Neural cell (in vitro differentiated cells): ENCODE measurements at regions not wholly inside any gene's neighbourhood (a gene's known extent, or its start where the extent isn't known, plus 50 kb on each side); places are given as distances from the start of the nearest gene placed in this dataset.

Experiments
- H2AFZ ChIP-seq: fragments of 200-600, 300-800 bp; sonication (generic), shearing (Covaris generic); 2 replicates; pipeline ENCODE4 v1.6.0; 2014; ENCODE audit warnings: low read depth, mild to moderate bottlenecking, antibody characterized with exemption, low read length, moderate library complexity
- H3F3A ChIP-seq: fragments of 200-600 bp; shearing (Covaris generic); 2 replicates; pipeline ENCODE4 v1.6.1; 2016; ENCODE audit warnings: mild to moderate bottlenecking, moderate library complexity, mixed read lengths, antibody characterized with exemption, low read length; ENCODE audit not compliant: insufficient read depth, poor library complexity, severe bottlenecking
- H3K27ac ChIP-seq: fragments of 200-600, 300-800 bp; sonication (generic), shearing (Covaris generic); 2 replicates; pipeline ENCODE4 v1.5.1; 2014; ENCODE audit warnings: mild to moderate bottlenecking, low read length, moderate library complexity
- H3K27me3 ChIP-seq: fragments of 300-800, 200-600 bp; sonication (generic), shearing (Covaris generic); 2 replicates; pipeline ENCODE4 v1.6.0; 2014; ENCODE audit warnings: mild to moderate bottlenecking, low read depth, low read length, moderate library complexity; ENCODE audit not compliant: insufficient read depth
- H3K36me3 ChIP-seq: fragments of 300-800, 200-600 bp; sonication (generic), shearing (Covaris generic); 2 replicates; pipeline ENCODE4 v1.5.1; 2014; ENCODE audit warnings: mild to moderate bottlenecking, antibody characterized with exemption, low read length, moderate library complexity; ENCODE audit not compliant: insufficient read depth
- H3K4me2 ChIP-seq: fragments of 300-800, 200-600 bp; sonication (generic), shearing (Covaris generic); 2 replicates; pipeline ENCODE4 v1.6.0; 2014; ENCODE audit warnings: mild to moderate bottlenecking, low read length
- H3K4me3 ChIP-seq: fragments of 300-800, 200-600 bp; sonication (generic), shearing (Covaris generic); 2 replicates; pipeline ENCODE4 v1.5.1; 2014; ENCODE audit warnings: mild to moderate bottlenecking, low read length, moderate library complexity
- H3K79me2 ChIP-seq: fragments of 200-600 bp; shearing (Covaris generic); replicated peaks from 2 replicates; pipeline ENCODE4 v1.6.0; 2014; ENCODE audit warnings: mild to moderate bottlenecking, low read length, moderate library complexity; ENCODE audit not compliant: insufficient read depth
- H3K9ac ChIP-seq: fragments of 300-800, 200-600 bp; sonication (generic), shearing (Covaris generic); 2 replicates; pipeline ENCODE4 v1.6.1; 2016; ENCODE audit warnings: mild to moderate bottlenecking, low read length, mixed read lengths
- H3K9me2 ChIP-seq: fragments of 200-600 bp; shearing (Covaris generic); 2 replicates; pipeline ENCODE4 v1.6.1; 2016; ENCODE audit warnings: mild to moderate bottlenecking, low read length, mixed read lengths; ENCODE audit not compliant: insufficient read depth
- H3K9me3 ChIP-seq: fragments of 200-600, 300-800 bp; sonication (generic), shearing (Covaris generic); 2 replicates; pipeline ENCODE4 v1.6.1; 2016; ENCODE audit warnings: mild to moderate bottlenecking, mixed run types, low read length, moderate library complexity, mixed read lengths
- H4K20me1 ChIP-seq: fragments of 200-600 bp; shearing (Covaris generic); 2 replicates; pipeline ENCODE4 v1.6.1; 2016; ENCODE audit warnings: mild to moderate bottlenecking, mixed run types; ENCODE audit not compliant: insufficient read depth
- EP300 ChIP-seq: fragments of 450-650 bp; conservative IDR thresholded peaks from 2 replicates; pipeline ENCODE4 v1.6.1; 2014; ENCODE audit warnings: antibody characterized with exemption, mild to moderate bottlenecking, moderate library complexity; ENCODE audit not compliant: poor library complexity, severe bottlenecking
- EZH2 ChIP-seq: fragments of 200-600, 300-800 bp; shearing (Covaris generic), sonication (generic); IDR thresholded peaks from 2 replicates; pipeline ENCODE4 v1.6.1; 2014; ENCODE audit warnings: antibody characterized with exemption, low read length, borderline replicate concordance, mild to moderate bottlenecking; ENCODE audit not compliant: insufficient read depth, poor library complexity, severe bottlenecking
- MXI1 ChIP-seq: fragments of 450-650 bp; conservative IDR thresholded peaks from 2 replicates; pipeline ENCODE4 v1.6.1; 2014; ENCODE audit warnings: antibody characterized with exemption, mild to moderate bottlenecking; ENCODE audit not compliant: poor library complexity, severe bottlenecking
- POLR2AphosphoS5 ChIP-seq: IDR thresholded peaks from 2 replicates; pipeline ENCODE4 v1.6.1; 2012
- RAD21 ChIP-seq: fragments of 450-650 bp; conservative IDR thresholded peaks from 2 replicates; pipeline ENCODE4 v1.6.1; 2014; ENCODE audit warnings: antibody characterized with exemption, mild to moderate bottlenecking, moderate library complexity
- REST ChIP-seq: IDR thresholded peaks from 2 replicates; pipeline ENCODE4 v1.6.1; 2012; ENCODE audit warnings: borderline replicate concordance
- SMC3 ChIP-seq: fragments of 450-650 bp; conservative IDR thresholded peaks from 2 replicates; pipeline ENCODE4 v1.6.1; 2014; ENCODE audit warnings: antibody characterized with exemption, mild to moderate bottlenecking, moderate library complexity; ENCODE audit not compliant: poor library complexity
- TAF1 ChIP-seq: IDR thresholded peaks from 2 replicates; pipeline ENCODE4 v1.6.1; 2012; ENCODE audit warnings: low read depth
- TF ChIP-seq, protein P1 (sequence below): fragments of 450-650 bp; IDR thresholded peaks from 2 replicates; pipeline ENCODE4 v1.5.1; 2014; ENCODE audit warnings: antibody characterized with exemption, mild to moderate bottlenecking, moderate library complexity; ENCODE audit not compliant: poor library complexity, severe bottlenecking

- H4K20me1 ChIP-seq: no peaks in the 10 kb centered on the region
- H3F3A ChIP-seq: no peaks in the 10 kb centered on the region
- no peaks in the 10 kb centered on the region for H3K9me3 ChIP-seq
- no peaks in the 10 kb centered on the region for H3K79me2 ChIP-seq
- no peaks in the 10 kb centered on the region for H3K36me3 ChIP-seq
- no peak overlapping the region for H3K4me3 ChIP-seq
- no peak overlapping the region for H3K9ac ChIP-seq
- H3K9me2 ChIP-seq: no peaks in the 10 kb centered on the region
- H3K27ac ChIP-seq: no peak overlapping the region
- no peaks in the 10 kb centered on the region for H3K27me3 ChIP-seq
- no peak overlapping the region for H2AFZ ChIP-seq
- H3K4me2 ChIP-seq: no peak overlapping the region
- no peak for TF ChIP-seq REST
- TF ChIP-seq MXI1: no peak
- TF ChIP-seq TAF1: no peak
- no peak for TF ChIP-seq RAD21
- TF ChIP-seq SMC3: no peak
- TF ChIP-seq EZH2: no peak
- no peak for TF ChIP-seq EP300
- no peak for TF ChIP-seq POLR2AphosphoS5
- TF ChIP-seq, protein P1, sequence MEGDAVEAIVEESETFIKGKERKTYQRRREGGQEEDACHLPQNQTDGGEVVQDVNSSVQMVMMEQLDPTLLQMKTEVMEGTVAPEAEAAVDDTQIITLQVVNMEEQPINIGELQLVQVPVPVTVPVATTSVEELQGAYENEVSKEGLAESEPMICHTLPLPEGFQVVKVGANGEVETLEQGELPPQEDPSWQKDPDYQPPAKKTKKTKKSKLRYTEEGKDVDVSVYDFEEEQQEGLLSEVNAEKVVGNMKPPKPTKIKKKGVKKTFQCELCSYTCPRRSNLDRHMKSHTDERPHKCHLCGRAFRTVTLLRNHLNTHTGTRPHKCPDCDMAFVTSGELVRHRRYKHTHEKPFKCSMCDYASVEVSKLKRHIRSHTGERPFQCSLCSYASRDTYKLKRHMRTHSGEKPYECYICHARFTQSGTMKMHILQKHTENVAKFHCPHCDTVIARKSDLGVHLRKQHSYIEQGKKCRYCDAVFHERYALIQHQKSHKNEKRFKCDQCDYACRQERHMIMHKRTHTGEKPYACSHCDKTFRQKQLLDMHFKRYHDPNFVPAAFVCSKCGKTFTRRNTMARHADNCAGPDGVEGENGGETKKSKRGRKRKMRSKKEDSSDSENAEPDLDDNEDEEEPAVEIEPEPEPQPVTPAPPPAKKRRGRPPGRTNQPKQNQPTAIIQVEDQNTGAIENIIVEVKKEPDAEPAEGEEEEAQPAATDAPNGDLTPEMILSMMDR: no peak
Observed at GRCh38 chr4:42326524-42326923, 70.8 kb upstream of the SHISA3 start.

GRCh38 chr4:42327323-42327722 lies 70.0 kb upstream of the SHISA3 start:
- Histone ChIP-seq H3K4me2 (no peak overlapping the region), H3K4me3 (no peak overlapping the region), H3K9me2 (no peaks in the 10 kb centered on the region), H2AFZ (no peak overlapping the region), H3F3A (no peaks in the 10 kb centered on the region), H3K36me3 (no peaks in the 10 kb centered on the region), H3K9ac (no peak overlapping the region), H4K20me1 (no peaks in the 10 kb centered on the region), H3K9me3 (no peaks in the 10 kb centered on the region), H3K27ac (no peak overlapping the region), H3K27me3 (no peaks in the 10 kb centered on the region), H3K79me2 (no peaks in the 10 kb centered on the region)
- TF ChIP-seq SMC3: no peak
- no peak for TF ChIP-seq POLR2AphosphoS5
- no peak for TF ChIP-seq RAD21
- TF ChIP-seq MXI1: no peak
- no peak for TF ChIP-seq EP300
- no peak for TF ChIP-seq TAF1
- TF ChIP-seq, protein P1: no peak
- TF ChIP-seq REST: no peak
